ENCODE measurements at regions not wholly inside any gene's neighbourhood (a gene's known extent, or its start where the extent isn't known, plus 50 kb on each side); places are given as distances from the start of the nearest gene placed in this dataset.

DNA sequence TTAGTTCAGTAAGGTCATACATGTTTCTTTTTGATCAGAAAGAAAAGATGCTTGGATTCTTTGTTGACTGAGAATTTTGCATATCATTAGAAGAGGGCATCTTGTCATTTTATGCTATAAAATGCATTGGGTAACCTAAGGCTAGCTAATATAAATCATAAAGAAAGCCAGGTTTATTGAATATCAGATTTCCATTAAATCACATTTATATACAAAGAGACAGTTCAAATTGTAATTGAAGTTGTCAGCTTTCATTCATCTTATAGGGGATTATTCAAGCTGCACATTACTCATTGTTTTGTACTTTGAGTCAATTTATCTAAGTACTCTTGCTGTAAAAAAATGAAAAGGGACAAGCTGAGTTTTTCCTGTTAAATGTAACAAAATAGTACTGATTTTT is 259.1 kb upstream of the CDH12 start:
- TF ChIP-seq, protein P1, sequence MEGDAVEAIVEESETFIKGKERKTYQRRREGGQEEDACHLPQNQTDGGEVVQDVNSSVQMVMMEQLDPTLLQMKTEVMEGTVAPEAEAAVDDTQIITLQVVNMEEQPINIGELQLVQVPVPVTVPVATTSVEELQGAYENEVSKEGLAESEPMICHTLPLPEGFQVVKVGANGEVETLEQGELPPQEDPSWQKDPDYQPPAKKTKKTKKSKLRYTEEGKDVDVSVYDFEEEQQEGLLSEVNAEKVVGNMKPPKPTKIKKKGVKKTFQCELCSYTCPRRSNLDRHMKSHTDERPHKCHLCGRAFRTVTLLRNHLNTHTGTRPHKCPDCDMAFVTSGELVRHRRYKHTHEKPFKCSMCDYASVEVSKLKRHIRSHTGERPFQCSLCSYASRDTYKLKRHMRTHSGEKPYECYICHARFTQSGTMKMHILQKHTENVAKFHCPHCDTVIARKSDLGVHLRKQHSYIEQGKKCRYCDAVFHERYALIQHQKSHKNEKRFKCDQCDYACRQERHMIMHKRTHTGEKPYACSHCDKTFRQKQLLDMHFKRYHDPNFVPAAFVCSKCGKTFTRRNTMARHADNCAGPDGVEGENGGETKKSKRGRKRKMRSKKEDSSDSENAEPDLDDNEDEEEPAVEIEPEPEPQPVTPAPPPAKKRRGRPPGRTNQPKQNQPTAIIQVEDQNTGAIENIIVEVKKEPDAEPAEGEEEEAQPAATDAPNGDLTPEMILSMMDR (conservative IDR thresholded peaks at IDR 0.05; ENCODE audit: low read depth, low read length), result no peak
- no peak for TF ChIP-seq EZH2 (IDR thresholded peaks at IDR 0.05; ENCODE audit: borderline replicate concordance, low read depth, low read length, poor library complexity, severe bottlenecking)
